ENCODE measurements at regions not wholly inside any gene's neighbourhood (a gene's known extent, or its start where the extent isn't known, plus 50 kb on each side); places are given as distances from the start of the nearest gene placed in this dataset.

DNA sequence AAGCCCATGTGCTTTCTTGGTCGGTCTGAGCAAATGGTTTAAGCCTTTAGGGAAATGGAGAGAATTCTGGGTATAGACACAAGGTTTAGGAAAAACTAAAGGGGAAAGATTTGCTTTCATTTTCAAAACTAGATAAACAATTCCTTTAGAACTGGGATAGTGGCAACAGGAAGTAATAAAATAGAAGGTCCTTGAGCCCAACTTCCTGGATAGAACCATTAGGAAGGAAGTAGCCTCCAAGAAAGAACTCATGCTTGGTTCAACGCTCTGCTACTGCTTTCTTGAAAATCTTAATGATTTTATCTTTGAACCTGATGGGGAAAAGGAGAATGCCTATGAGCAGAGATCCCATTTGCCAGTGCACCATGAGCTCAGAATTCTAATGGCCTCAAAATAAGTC, 147.0 kb upstream of the THRB start:
- POLR2A ChIA-PET = no interaction called here
- 0% methylated on average over 2 of the region's 2 CpGs for whole genome bisulfite sequencing (ENCODE audit: insufficient coverage, insufficient replicate concordance, low lambda C conversion rate, missing lambda C conversion rate)
- Histone ChIP-seq H3K36me3 (ENCODE audit: control insufficient read depth in 2 of 2, insufficient read depth in 2 of 2, low read length in 1 of 2) (no peaks in the 10 kb centered on the region), H3K79me2 (ENCODE audit: control insufficient read depth, insufficient read depth, low read length) (no peaks in the 10 kb centered on the region), H4K20me1 (ENCODE audit: control insufficient read depth, insufficient read depth) (no peaks in the 10 kb centered on the region), H3K27me3 (replicated peaks in 1 of 2; ENCODE audit: control insufficient read depth in 2 of 2, insufficient read depth in 2 of 2, low read length in 1 of 2) (no peaks in the 10 kb centered on the region), H3K27ac (ENCODE audit: control insufficient read depth, insufficient read depth) (no peak overlapping the region), H3K9ac (ENCODE audit: control insufficient read depth, insufficient read depth, low read length) (no peak overlapping the region), H3K4me2 (ENCODE audit: control insufficient read depth, insufficient read depth) (no peak overlapping the region), H3K4me3 (no peak overlapping the region), H3K4me1 (ENCODE audit: control insufficient read depth, insufficient read depth, low read length) (no peaks in the 10 kb centered on the region), H3K9me3 (replicated peaks; ENCODE audit: control insufficient read depth, insufficient read depth, low read length) (no peaks in the 10 kb centered on the region), H2AFZ (ENCODE audit: control insufficient read depth, low read depth, low read length) (no peak overlapping the region)
- SMC1A ChIA-PET (ENCODE audit: uncharacterized antibody, unreplicated experiment) = no interaction called here
- no peak for FAIRE-seq
- in situ Hi-C loops (cut with MboI) = no loop called here
- no peak for DNase-seq (ENCODE audit: low read depth, low spot score)
- no peak for ATAC-seq
- RAD21 ChIA-PET (ENCODE audit: unreplicated experiment) = no interaction called here
- TF ChIP-seq, protein P1, sequence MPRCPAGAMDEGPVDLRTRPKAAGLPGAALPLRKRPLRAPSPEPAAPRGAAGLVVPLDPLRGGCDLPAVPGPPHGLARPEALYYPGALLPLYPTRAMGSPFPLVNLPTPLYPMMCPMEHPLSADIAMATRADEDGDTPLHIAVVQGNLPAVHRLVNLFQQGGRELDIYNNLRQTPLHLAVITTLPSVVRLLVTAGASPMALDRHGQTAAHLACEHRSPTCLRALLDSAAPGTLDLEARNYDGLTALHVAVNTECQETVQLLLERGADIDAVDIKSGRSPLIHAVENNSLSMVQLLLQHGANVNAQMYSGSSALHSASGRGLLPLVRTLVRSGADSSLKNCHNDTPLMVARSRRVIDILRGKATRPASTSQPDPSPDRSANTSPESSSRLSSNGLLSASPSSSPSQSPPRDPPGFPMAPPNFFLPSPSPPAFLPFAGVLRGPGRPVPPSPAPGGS (IDR thresholded peaks at IDR 0.05; ENCODE audit: borderline replicate concordance, insufficient read depth, low read depth, low read length, poor library complexity, severe bottlenecking) = no peak
- TF ChIP-seq, protein P2, sequence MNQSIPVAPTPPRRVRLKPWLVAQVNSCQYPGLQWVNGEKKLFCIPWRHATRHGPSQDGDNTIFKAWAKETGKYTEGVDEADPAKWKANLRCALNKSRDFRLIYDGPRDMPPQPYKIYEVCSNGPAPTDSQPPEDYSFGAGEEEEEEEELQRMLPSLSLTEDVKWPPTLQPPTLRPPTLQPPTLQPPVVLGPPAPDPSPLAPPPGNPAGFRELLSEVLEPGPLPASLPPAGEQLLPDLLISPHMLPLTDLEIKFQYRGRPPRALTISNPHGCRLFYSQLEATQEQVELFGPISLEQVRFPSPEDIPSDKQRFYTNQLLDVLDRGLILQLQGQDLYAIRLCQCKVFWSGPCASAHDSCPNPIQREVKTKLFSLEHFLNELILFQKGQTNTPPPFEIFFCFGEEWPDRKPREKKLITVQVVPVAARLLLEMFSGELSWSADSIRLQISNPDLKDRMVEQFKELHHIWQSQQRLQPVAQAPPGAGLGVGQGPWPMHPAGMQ (IDR thresholded peaks at IDR 0.05; ENCODE audit: borderline replicate concordance) = no peak
- TF ChIP-seq ZNF217 (IDR thresholded peaks at IDR 0.05) (no peak), MYC (IDR thresholded peaks at IDR 0.05; ENCODE audit: insufficient read depth, insufficient read length, insufficient replicate concordance, low read length, severe bottlenecking) (no peak), YY1 (IDR thresholded peaks at IDR 0.05; ENCODE audit: low read depth, low read length) (no peak), SP1 (IDR thresholded peaks at IDR 0.05; ENCODE audit: low read depth, low read length) (no peak), BHLHE40 (IDR thresholded peaks at IDR 0.05; ENCODE audit: borderline replicate concordance in 1 of 2, low read depth in 2 of 2, low read length in 1 of 2) (no peak), ETV6 (conservative IDR thresholded peaks at IDR 0.05 in 1 of 2, IDR thresholded peaks at IDR 0.05 in 1 of 2; ENCODE audit: borderline replicate concordance in 1 of 2, low read depth in 1 of 2) (no peak), KDM1A (IDR thresholded peaks at IDR 0.05; ENCODE audit: borderline replicate concordance) (no peak), MTA2 (IDR thresholded peaks at IDR 0.05; ENCODE audit: low read depth) (no peak), FOXK2 (IDR thresholded peaks at IDR 0.05) (no peak), NR2C1 (IDR thresholded peaks at IDR 0.05) (no peak), MTA3 (IDR thresholded peaks at IDR 0.05; ENCODE audit: borderline replicate concordance, low read length) (no peak), SMC3 (IDR thresholded peaks at IDR 0.05; ENCODE audit: borderline replicate concordance, low read length) (no peak), TARDBP (IDR thresholded peaks at IDR 0.05; ENCODE audit: borderline replicate concordance) (no peak), ZNF622 (IDR thresholded peaks at IDR 0.05) (no peak)
- TF ChIP-seq, protein P3, sequence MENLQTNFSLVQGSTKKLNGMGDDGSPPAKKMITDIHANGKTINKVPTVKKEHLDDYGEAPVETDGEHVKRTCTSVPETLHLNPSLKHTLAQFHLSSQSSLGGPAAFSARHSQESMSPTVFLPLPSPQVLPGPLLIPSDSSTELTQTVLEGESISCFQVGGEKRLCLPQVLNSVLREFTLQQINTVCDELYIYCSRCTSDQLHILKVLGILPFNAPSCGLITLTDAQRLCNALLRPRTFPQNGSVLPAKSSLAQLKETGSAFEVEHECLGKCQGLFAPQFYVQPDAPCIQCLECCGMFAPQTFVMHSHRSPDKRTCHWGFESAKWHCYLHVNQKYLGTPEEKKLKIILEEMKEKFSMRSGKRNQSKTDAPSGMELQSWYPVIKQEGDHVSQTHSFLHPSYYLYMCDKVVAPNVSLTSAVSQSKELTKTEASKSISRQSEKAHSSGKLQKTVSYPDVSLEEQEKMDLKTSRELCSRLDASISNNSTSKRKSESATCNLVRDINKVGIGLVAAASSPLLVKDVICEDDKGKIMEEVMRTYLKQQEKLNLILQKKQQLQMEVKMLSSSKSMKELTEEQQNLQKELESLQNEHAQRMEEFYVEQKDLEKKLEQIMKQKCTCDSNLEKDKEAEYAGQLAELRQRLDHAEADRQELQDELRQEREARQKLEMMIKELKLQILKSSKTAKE (IDR thresholded peaks at IDR 0.05; ENCODE audit: low read depth, poor library complexity, severe bottlenecking) = no peak
- TF ChIP-seq, protein P4, sequence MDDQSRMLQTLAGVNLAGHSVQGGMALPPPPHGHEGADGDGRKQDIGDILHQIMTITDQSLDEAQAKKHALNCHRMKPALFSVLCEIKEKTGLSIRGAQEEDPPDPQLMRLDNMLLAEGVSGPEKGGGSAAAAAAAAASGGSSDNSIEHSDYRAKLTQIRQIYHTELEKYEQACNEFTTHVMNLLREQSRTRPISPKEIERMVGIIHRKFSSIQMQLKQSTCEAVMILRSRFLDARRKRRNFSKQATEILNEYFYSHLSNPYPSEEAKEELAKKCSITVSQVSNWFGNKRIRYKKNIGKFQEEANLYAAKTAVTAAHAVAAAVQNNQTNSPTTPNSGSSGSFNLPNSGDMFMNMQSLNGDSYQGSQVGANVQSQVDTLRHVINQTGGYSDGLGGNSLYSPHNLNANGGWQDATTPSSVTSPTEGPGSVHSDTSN (IDR thresholded peaks at IDR 0.05; ENCODE audit: insufficient replicate concordance, low read depth, low read length) = no peak
- TF ChIP-seq, protein P5, sequence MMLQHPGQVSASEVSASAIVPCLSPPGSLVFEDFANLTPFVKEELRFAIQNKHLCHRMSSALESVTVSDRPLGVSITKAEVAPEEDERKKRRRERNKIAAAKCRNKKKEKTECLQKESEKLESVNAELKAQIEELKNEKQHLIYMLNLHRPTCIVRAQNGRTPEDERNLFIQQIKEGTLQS (IDR thresholded peaks at IDR 0.05; ENCODE audit: borderline replicate concordance, extremely low read depth, low read depth, low read length) = no peak
- no TSS peak for BruUV-seq (replicated peaks)
- CTCF ChIA-PET = interaction anchor here (0.8 kb wide), 1 partner anchor 378 kb away, joined by 4 read pairs; no protein-coding TSS in a partner anchor
- intact Hi-C loops (cut with micrococcal nuclease; ENCODE audit: unreplicated experiment) = loop anchor here (10.0 kb wide), 1 partner anchor 377 kb away; no protein-coding TSS in a partner anchor

Measured in GM12878 (cell line).